SIG-M5 treated with dmso at 0.1 percent for 504 hours (cell line): ENCODE measurements at regions not wholly inside any gene's neighbourhood (a gene's known extent, or its start where the extent isn't known, plus 50 kb on each side); places are given as distances from the start of the nearest gene placed in this dataset.
"Not testable (repeated sequence)": the region's sequence is repeated elsewhere in the genome, so short reads cannot be mapped to it uniquely, and the experiment has no call there.

Experiments
- DNase-seq: peaks from one replicate; lab custom pipeline; 2025; ENCODE audit not compliant: unreplicated experiment; lab: John Stamatoyannopoulos, UW

DNA sequence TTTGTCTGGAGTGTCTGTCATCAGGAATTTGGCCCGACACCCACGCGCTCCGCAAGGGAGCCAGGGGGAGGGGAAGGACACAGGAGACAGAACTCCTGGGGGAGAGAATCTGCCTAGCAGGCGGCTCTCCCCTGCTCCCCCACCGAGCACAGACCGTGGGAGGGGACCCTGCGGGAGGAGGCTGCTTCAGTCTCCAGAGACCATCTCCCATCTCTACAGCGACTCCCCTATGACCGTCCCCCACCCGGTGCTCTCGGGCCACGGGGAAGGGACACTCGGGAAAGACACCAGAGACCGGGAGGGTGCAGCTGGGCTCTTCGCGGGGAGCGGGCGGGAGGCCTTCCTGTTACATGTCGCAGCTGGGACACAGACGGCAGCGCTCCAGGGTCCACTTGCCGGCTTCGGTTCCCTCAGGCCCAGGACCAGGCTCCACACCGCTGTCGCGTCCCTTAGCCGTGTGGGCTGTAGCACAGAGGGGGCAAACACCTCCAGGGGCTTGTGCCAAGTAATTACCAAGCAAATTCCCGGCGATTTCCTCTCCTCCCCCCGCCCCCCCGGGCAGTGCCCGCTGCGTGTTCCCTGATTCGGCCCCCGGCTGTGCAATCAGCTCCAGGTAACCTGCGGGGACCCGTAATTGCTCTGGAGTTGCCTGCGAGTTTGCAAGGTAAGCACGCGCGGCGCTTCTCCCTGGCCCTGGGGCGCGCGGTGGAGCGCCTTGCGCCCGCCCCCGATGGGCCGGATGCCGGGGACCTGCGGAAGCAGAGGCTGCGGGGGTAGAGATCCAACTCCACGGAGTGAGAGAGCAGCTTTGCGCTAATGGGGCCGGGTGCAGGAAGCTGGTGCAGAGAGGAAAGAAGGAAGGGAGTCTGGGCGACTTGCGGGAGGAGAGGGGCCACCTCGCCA, 155.1 kb upstream of the CADM1 start:
- DNase-seq = no peak

DNA sequence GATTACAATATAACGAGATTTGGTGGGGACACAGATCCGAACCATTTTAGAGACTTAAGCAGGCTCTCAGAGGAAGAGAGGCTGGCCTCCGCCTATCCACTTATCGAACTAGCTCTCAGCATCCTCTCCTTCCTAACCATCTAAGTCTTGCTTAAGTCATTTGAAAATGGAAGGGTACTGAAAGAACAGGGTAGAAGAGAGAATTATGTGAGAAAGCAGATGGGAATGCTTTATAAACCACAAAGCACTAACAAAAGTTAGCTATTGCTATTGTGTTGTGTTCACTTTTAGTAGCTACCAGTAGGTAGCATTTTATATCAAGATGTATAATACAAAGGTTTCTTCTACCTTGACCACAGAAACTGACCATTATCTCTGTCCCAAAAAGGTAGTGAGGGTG, 153.4 kb upstream of the CADM1 start:
- DNase-seq = no peak

GRCh38 chr11:115656669-115657068, 152.5 kb upstream of the CADM1 start:
- DNase-seq = no peak

GRCh38 chr11:115656041-115656440, 151.8 kb upstream of the CADM1 start:
- DNase-seq = no peak

GRCh38 chr11:115654792-115655191, 150.6 kb upstream of the CADM1 start:
- no peak for DNase-seq

DNA sequence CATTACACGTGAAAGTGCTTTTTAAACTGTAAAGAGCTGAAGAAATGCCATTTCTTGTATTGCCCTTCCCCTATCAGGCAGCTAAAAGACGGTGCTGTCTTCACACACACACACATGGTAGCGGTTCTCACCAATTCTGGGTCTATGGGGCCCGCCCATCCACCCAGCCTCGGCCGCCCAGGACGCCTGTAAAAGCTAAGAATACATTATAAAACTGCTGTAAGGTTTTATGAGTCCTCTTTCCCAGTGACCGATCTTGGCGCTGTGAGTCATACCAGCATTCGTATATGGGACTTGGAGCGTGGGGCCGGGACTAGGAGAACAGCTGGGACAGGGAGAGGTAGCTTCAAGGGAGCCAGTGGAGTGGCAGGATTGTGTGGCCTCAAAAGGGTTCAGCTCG, 149.7 kb upstream of the CADM1 start:
- DNase-seq = no peak

GRCh38 chr11:115653076-115653475, 148.9 kb upstream of the CADM1 start:
- no peak for DNase-seq

GRCh38 chr11:115652496-115652895, 148.3 kb upstream of the CADM1 start:
- no peak for DNase-seq

DNA sequence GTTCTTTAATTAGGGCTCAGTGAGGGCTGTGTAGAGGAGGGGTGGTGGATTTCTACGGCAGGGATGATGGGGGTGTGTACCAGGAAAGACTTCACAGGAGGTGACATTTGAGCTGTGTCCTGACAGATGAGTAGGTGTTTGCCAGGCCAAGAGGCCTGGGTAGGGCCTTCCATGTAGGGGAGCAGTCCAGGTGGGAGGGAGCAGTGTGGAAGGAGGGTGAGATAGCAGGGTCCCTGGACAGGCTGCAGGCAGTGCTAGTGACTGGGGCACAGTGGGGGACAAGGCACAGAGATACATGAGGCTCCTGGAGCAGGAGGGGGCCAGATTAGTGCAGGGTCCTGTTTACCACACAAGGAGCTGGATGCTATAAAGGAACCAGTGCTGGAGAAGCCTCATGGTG, 147.9 kb upstream of the CADM1 start:
- DNase-seq = no peak

GRCh38 chr11:115649461-115649860, 145.2 kb upstream of the CADM1 start:
- DNase-seq = no peak

DNA sequence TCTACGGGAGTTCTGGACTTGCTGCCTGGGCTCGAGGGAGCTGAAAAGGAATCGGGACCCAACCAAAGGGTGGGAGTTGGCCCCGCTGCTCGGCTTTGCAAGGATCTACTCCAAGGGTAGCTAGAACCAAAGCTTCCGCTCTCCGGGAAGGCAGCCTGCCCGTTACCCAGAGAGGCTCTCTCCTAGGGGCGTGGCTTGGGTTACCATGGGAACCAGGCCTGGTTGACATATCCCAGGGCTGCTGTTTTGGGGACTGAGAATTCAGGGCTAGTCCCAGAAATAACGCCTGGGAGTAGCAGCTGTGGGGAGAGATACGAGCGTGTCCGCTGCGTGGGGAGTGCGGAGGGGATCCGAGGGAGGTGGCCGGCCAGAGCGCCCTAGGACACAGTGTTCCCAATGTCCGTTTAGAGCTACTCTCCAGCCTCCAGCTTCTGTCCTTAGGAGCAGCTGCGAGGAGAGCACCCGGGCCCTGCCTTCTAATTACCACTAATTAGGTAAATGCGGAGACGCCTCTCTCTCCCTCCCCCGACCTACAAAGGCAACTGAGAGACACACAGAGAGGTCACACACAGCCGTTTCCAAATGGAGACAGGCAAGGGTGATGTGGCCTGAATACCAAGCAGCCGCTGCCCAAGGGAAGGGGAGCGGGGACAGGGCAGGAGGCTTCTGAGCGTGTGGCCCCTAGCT, 141.6 kb upstream of the CADM1 start:
- no peak for DNase-seq

GRCh38 chr11:115644856-115645255, 140.6 kb upstream of the CADM1 start:
- no peak for DNase-seq

DNA sequence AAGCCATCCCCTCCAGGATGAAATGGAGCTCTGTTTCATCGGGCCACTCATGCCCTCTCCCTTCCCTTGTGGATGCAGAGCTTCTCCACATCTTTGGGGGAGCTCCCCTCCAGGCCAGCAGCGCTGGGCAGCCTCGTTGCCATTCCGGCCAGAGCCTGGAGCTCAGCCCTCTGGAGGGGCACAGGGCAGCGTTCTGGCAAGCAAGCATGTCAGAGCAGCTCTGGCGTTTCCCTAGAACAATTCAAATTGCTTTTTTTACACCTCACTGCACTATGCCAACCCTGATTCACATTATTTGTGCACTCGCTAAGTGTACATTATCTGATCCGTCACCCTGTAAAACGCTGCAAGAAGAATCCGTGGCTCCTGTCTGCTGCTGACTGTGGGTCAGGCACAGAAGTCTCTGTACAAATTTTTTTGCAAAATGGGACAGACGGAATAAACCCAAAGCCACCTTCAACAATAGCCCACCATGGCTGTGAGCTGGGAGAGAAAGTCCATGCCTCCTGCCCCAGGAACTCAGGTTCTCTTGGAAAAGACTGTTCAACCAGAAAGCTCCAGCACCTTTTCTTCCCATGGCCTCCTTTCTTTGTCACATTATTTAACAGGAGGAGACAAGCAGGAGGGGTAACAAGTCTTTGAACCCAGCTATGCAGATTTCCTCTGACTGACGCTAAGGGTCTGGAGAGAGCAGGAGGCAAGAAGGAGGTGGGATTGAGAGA, 139.5 kb upstream of the CADM1 start:
- no peak for DNase-seq

- DNase-seq = no peak
These were observed 138.4 kb upstream of the CADM1 start for GRCh38 chr11:115642660-115643059.

DNA sequence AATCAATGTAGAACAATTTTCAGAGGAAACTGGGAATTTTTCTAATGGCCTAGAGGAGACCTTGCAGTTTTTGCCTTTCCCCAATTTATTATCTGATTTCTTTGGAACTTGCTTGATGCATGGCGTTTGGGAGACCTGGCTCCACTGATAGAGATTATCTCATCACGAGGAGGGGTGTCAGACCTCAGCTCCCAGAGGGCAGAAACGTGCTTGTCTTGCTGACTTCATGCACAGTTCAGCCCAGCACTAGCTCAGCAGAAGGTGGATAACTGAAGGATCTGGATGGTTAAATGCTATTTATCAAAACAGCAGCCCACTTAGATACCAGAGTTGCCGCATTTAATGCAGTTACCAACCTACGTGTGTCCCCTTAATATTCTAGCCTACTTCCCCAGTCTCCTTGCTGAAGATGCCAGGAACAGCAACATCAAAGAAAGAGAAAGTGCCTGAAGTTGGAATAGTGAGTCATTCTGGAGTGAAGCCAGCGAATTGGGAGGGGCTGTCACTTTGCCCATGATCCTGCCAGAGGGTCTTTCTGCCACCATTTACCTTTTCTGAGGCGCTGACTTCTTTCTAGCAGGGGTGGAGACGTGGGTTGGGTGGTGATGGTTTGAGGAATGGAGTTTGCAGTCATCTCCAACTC, 133.5 kb upstream of the CADM1 start:
- DNase-seq = no peak

- no peak for DNase-seq
These were observed 132.7 kb upstream of the CADM1 start for GRCh38 chr11:115636753-115637527.

DNA sequence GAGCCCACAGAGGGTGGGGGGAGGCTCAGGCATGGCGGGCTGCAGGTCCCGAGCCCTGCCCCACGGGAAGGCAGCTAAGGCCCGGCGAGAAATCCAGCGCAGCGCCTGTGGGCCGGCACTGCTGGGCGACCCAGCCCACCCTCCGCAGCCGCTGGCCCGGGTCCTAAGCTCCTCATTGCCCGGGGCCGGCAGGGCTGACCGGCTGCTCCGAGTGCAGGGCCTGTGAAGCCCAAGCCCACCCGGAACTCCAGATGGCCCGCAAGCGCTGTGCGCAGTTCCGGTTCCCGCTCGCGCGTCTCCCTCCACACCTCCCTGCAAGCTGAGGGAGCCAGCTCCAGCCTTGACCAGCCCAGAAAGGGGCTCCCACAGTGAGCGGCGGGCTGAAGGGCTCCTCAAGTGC, 129.8 kb upstream of the CADM1 start:
- DNase-seq = not testable (repeated sequence)

- DNase-seq = no peak
These were observed 127.8 kb upstream of the CADM1 start for GRCh38 chr11:115632061-115632460.

GRCh38 chr11:115631609-115632008, 127.4 kb upstream of the CADM1 start:
- DNase-seq = no peak

DNA sequence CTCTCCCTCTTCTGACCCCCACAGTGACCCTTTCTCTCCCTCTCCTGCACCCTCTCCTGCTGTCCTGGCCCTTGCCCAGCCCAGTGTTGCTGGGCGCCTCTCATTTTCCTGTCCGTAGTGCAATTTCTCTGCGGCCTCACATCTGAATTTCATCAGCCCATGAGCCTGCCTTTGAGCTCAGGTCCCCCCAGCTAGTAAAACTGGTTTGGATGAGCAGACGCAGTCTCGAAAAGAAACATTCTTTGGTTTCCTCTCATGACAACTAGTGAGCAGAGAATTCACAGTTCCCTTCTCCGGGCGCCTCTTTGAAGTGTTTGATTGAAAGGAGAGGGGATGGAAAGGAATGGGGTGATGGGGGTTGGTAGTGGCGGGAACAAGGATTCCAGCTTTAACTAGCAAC, 126.0 kb upstream of the CADM1 start:
- no peak for DNase-seq
